Stimulated activated CD8-positive, alpha-beta memory T cell treated with anti-CD3 and anti-CD28 coated beads, Interleukin-2, amount 100 ng/mL, for 48 hours (primary cell): ENCODE measurements at regions not wholly inside any gene's neighbourhood (a gene's known extent, or its start where the extent isn't known, plus 50 kb on each side); places are given as distances from the start of the nearest gene placed in this dataset.

Experiments
- DNase-seq, 2 donors: peaks; one replicate each; pipeline ENCODE4 v3.0.0-alpha.2; 2020; ENCODE audit warnings: low read depth in 2 of 2

DNA sequence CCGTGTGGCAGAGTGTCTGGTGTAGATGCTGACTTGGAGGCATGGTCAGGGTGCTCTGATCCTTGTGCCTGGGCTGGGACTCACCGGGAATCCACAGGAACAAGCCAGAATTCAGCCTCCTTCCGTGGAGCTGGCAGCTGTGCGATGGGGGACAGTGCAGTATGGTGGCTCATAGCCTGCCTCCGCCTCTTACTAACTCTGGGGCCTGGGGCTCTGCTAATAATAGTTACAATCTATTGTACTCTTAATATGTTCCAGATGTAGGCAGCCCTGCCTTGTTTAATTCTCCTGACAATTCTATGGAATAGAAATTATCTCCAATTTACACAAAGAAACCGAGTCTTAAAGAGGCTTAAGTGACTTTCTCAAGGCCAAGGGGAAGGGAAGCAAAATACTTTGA is 77.6 kb downstream of the PCDH1 start:
- no peak for DNase-seq

DNA sequence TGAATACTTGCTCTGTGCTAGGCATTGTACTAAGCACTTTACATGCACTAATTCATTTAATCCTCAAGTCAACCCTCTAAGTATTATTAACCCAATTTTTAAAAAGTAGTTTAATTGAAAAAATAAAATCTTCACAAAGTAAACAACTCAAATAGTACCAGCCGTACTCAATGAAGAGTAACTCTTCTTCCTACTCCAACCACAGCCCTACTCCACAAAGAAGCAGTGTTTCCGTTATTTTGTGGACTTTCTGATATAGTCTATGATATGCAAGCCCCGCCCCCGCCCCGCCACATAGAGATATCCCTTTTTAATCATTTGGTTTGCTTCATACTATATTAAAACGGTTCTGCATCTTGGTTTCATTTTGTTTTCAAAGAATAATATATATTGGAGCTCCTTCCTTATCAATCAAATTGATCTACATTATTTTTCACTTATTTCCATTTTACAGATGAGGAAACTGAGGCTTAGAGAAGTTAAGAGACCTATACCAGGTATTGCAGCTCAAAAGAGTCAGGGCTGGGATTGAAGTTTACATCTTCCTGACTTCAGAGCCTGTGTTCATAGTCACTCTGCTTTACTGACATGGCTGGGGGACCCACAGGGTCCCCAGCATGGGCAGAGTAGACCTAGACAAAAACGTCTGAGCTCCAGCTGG is 78.6 kb downstream of the PCDH1 start:
- no peak for DNase-seq

DNA sequence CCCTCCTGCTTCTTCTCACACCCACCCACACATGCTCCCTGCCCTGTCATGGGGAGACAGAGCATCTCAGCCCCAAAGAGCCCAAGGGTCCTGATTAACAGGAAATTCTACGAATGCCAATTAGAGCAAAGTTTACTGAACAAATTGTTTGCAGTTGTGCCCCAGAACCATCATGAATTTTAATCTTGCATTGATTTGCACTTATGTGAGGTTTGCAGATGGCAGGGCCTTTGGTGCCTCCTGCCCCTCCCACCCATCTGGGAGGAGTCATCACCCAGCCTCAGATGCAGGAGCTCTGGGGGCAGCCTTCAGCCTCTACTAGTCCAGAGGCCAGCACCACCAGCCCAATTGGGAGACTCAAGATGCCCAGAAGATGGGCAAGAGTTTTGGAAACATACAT is 80.8 kb downstream of the PCDH1 start:
- no peak for DNase-seq

- no peak for DNase-seq
Measured at GRCh38 chr5:141795421-141795820, 82.8 kb downstream of the PCDH1 start.

DNA sequence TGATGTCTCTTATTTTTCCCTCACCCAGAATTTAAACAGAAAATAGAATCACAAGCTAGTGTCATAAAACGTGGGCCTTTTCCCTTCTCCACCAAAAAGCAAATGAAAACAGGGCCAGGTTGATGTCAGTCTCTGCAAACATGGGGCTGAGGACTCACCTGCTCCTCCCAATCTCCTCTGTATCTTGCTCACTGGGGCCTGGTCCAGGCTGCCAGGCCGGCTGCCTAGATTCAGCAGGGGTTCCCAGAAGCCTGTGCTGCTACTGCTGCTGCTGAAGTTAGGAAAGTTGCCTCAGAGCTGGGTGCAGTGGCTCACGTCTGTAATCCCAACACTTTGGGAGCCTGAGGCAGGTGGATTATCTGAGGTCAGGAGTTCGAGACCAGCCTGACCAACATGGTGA is 84.3 kb downstream of the PCDH1 start:
- no peak for DNase-seq

GRCh38 chr5:141793403-141793802 is 84.8 kb downstream of the PCDH1 start:
- no peak for DNase-seq

DNA sequence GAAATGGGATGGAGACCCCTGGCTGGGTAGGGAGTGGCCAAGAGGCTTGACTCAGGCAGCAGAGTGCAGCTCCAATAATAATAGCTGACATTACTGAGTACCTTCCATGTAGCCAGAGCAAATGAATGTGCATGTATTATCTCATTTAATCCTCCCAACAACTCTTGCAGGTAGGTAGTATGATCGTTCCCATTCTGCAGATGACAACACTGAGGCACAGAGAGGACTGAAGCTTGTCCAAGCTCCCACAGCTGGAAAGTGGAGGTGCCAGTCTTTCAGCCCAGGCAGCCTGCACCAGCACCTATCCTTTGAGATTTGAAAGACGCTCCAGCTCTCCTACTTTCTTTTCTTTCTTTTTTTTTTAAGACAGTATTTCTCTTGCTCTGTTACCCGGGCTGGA is 87.6 kb downstream of the PCDH1 start:
- DNase-seq, result no peak

DNA sequence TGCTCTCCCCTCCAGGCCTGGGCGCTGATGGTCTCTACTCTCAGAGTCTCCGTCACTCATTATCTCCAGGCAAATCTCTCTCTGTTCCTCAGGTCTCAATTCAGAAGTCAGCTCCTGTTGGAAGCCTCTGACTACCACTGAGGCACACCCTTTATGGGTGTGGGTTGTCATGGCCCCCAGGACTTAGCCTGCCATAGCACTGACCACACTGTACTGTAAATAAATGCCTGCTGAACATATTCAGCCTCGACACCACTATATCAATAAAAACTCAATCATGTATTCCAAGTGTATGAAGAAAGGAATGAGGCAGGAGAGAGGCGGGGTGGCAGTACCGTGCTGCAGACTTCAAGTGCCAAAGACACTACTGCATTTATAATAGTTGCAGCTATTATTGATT is 88.9 kb downstream of the PCDH1 start:
- DNase-seq, result no peak

GRCh38 chr5:141788296-141788970 is 89.8 kb downstream of the PCDH1 start:
- DNase-seq, result no peak

- no peak for DNase-seq
Measured at GRCh38 chr5:141787376-141787775, 90.8 kb downstream of the PCDH1 start.

- no peak for DNase-seq
Measured at GRCh38 chr5:141786700-141787099, 91.5 kb downstream of the PCDH1 start.

DNA sequence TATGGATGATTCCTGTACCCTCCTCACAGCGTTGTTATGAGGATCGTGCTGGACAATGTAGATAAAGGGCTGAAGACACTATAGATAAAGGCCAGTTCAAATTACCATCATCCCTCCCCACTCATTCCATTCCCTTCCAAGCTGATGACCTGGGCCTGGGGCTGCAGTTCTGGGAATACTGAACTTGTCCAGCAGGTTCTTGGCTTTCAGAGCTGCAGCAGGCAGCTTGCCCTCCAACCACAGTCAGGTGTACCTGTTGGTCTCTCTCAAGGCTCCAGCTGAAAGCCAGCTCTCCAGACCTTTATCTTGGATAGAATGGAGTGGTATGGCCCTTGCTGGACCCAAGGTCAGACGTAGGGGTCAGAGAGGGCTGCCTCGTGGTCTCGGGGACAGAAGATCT is 92.5 kb downstream of the PCDH1 start:
- no peak for DNase-seq

- DNase-seq, result no peak
Measured at GRCh38 chr5:141785135-141785534, 93.1 kb downstream of the PCDH1 start.

DNA sequence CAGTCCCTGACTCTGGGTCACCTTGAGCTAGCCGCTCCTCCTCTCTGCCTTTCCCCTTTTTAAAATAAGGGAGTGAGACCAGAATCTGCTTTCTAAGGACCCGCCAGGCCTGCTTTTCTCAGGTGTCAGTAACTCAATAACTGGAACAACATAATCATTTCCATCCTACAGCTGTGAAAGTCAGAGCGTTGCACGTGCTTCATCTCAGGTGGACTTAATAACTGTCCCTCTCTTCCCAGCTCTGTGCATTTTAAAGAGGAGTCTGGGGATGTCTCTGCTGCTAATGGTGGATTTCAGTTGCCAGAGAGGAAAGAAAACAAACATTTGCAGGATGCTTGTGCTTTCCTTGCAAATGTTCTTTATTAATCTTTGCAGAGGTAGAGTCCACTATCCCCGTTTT is 93.7 kb downstream of the PCDH1 start:
- no peak for DNase-seq

- DNase-seq, result no peak
Measured at GRCh38 chr5:141783947-141784296, 94.3 kb downstream of the PCDH1 start.

DNA sequence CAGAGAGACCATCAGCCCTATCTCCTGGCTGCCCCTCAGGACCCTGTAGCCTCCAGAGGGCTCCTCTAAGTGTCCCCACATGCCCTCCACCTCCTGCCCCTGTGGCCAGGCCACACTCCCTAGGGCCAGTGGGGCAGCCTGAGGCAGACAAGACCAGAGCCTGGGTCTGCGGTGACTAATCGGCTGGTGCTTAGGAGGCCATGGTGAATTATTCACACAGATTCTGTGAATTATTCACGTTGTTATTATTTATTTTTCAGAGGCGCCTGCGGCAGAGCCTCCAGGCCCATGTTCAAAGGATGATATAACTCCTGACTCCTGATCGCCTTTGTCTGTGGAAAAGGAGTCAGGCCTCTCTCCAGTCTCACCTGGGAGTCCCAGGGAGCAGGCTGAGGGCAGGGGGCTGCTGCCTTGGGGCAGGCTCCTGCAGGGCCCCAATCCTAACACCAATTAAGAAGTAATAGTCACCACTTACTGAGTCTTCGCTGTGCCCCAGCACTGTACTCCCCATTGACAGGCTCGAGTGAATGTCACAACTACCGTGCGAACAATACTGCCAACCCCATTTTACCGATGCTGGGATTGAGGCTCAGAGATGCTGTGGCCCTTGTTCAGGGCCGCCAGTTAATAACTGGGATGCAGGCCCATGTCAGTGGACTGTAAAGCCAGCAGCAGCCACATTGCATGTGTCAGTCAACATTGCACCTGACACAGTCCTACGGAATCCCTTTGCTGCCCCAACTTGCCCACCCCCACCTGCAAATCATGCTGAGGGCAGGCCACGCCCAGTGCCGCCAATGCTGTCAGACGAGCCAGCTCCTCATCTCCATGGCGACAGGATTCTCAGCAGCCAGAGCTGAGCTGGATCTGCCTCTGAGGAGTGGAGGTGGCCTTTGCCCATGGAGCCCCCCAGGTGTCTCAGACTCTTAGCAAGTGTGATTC is 94.9 kb downstream of the PCDH1 start:
- DNase-seq, result no peak

DNA sequence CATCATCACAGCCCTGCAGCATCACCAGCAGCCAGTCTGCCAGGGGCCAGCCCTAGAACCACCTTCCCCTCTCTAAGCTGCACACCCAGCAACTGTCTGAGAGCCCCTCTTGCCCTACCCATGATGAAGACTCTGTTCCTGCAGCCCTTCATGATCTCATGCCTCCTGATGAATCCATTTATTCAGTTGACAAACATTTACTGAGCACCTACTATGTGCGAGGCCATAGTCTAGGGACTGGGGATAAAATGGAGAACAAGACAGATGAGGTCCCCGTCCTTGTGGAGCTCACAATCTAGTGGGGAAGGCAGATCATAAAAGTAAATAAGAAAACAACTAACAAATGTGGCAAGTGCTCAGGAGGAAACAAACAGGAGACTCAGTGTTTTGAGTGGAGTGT is 96.3 kb downstream of the PCDH1 start:
- no peak for DNase-seq

DNA sequence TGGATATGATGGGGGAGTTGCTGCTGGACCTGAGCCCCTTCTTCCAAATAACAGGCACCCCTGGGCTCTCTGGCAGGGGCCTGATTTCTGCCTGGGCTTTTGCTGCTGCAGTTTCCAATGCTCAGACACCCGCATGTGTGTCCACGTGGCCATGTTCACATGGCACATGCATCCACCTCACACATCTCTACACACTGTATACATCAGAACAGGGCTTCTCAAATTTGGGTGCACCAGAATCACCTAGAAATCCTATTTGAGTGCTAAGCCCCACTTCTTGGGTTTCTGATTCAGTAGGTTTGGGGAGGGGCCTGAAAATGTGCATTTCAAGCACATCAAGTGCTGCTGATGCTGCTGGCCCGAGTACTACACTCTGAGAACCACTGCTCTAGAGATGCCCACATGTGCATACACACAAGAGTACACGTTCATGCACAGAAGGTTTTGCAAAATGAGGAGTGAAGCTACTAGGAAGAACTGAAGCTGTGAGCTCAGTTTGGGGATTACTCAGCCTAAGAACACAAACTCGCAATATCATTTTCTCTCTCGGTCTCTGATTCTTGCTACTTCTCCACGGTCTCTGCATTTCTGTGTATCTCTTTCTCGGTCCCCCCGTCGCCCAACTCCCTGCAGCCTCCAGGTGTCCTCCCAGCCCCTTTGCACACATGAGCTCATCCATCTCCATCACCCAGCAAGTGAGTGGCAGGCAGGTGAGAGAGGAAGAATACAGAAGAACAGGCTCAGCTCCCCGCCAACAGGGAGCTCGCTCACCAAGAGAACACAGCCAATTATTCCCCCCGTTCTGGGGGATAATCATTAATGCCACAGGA is 97.0 kb downstream of the PCDH1 start:
- no peak for DNase-seq

GRCh38 chr5:141780240-141780951 is 97.8 kb downstream of the PCDH1 start:
- DNase-seq, result no peak

DNA sequence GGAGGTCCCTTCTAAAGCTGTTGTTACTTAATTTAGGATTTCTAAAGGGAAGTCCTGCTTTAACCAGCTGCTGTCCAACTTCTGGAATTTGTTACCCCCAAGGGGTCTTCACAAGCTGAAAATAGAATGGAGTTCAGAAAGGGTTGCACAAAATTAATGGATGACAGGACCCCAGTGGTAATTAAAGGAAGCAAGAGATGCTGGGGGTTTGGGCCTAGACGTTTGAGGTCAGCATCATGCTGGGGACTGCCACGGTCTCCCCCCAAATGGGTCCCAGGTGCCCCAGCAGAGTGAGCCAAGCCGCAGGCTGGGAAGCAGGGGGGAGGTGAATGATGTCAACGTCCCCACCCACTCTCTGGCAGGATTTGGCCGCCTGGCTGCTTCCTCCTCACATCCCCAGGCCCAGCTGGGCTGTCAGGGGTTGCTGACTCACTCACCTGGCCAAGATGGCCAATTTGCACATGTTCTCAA is 97.5 kb upstream of the ARAP3 start:
- no peak for DNase-seq

DNA sequence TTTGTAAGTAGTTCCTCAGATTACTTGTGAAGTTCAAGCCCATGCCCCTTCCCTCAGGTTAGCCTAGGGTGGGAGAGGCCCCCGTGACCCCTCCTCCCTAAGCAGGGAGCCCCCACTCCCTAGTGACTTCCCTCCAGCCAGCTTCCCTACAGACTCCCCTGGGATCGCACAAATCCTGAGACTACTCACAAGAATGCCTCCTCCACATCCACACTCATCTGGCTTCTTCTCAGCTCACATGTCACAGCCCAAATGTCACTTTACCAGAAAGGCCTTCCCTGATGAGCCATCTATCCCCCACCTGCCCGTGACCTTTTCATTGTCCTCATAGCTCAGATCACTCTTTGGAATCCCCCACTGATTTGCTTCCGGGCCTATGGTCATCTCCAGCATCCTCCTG is 96.7 kb upstream of the ARAP3 start:
- DNase-seq, result no peak
